HUES6 (cell line): ENCODE measurements at regions not wholly inside any gene's neighbourhood (a gene's known extent, or its start where the extent isn't known, plus 50 kb on each side); places are given as distances from the start of the nearest gene placed in this dataset.

Source experiments
- H3K27ac ChIP-seq: 2 replicates; pipeline ENCODE4 v1.7.0; 2013; ENCODE audit warnings: low read depth, mild to moderate bottlenecking, low read length, inconsistent platforms
- H3K27me3 ChIP-seq: 2 replicates; pipeline ENCODE4 v1.6.1; 2013; ENCODE audit warnings: low read length; ENCODE audit not compliant: control insufficient read depth, insufficient read depth
- H3K36me3 ChIP-seq: 2 replicates; pipeline ENCODE4 v1.6.1; 2013; ENCODE audit warnings: low read length; ENCODE audit not compliant: control insufficient read depth, insufficient read depth
- H3K4me1 ChIP-seq: 2 replicates; pipeline ENCODE4 v1.6.1; 2013; ENCODE audit warnings: low read length; ENCODE audit not compliant: control insufficient read depth, insufficient read depth
- H3K4me3 ChIP-seq: 2 replicates; pipeline ENCODE4 v1.5.1; 2013; ENCODE audit warnings: low read depth, low read length
- H3K9ac ChIP-seq: one replicate; pipeline ENCODE4 v1.6.1; 2013; ENCODE audit warnings: mild to moderate bottlenecking, low read length
- H3K9me3 ChIP-seq: 2 replicates; pipeline ENCODE4 v1.6.1; 2013; ENCODE audit warnings: low read depth, low read length; ENCODE audit not compliant: control insufficient read depth, insufficient read depth

DNA sequence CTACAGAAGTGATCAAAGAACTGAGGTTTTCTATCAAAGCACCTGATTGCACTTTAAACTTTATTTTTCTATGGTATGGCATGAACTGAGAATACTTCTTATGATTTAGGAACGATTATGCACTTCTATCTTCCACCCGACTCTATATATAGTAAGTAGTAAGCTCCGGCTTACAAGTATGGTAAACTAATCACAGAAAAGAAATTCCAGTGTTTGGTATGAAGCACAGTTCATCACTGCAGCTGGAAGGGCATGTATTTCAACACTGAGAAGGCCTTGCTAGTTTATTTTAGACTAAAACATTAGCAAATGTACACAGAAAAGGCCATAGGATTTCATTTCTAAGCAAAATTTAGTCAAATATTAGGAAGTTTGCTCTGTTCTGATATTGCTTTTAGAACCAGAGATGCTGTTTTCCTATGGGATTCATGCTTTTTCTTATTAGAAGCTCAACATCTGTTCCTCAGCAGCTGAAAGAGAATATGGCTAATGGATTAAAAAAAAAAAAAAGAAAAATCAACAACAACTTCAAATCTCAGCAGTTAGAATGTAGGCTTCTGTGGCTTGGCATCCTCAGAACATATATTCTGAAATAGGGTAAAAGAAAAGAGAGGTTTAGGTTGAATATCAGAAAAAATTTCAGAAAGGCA is 273.5 kb downstream of the C4orf33 start:
- no peaks in the 10 kb centered on the region for H3K4me1 ChIP-seq
- H3K9me3 ChIP-seq, result no peaks in the 10 kb centered on the region
- H3K36me3 ChIP-seq, result no peaks in the 10 kb centered on the region

DNA sequence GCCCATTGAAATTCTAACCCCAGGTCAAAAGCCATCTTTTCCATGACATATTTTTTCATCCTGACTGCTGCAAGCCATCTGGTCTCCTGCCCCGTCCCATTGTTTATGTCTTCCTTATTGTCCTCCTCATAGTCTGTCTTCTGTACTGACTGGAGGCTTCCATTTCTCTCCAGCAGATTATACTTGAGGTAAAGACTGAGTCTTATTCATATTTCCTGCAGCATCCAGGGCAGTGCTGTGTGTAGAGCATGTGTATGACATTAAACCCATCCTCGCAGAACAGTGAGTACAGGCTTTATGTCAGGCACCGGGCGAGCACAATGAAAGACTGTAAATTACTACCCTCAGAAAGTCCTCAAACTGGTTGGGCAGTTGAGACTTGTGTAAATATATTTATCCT is 275.1 kb downstream of the C4orf33 start:
- Histone ChIP-seq H3K27ac (no peak overlapping the region), H3K36me3 (no peaks in the 10 kb centered on the region), H3K4me3 (no peak overlapping the region), H3K9me3 (no peaks in the 10 kb centered on the region), H3K4me1 (no peaks in the 10 kb centered on the region), H3K27me3 (no peaks in the 10 kb centered on the region), H3K9ac (no peak overlapping the region)

More for the DNA sequence above, 273.5 kb downstream of the C4orf33 start:
- no peak overlapping the region for H3K4me3 ChIP-seq
- H3K27me3 ChIP-seq, result no peaks in the 10 kb centered on the region
- no peak overlapping the region for H3K27ac ChIP-seq
- H3K9ac ChIP-seq, result no peak overlapping the region

DNA sequence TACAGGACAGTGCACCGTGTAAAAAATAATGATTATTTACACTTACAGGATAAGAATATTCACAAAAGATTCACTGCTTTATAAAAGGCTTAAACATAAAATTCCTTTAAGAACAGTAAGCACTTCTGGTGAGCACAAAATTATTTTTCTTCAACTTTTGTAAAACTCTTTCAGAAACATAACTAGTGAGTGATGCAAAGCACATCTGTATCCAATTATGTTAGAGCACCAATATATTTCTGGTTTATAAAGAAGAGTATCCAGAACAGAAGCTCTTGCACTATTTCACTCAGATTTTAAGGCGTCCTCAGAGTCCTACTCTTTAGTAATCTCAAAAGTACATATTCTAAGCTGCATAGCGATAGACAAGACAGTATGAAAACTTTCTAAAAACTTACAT is 276.0 kb downstream of the C4orf33 start:
- H3K9ac ChIP-seq, result no peak overlapping the region
- H3K4me1 ChIP-seq, result no peaks in the 10 kb centered on the region
- no peaks in the 10 kb centered on the region for H3K36me3 ChIP-seq
- H3K4me3 ChIP-seq, result no peak overlapping the region
- no peaks in the 10 kb centered on the region for H3K9me3 ChIP-seq
- H3K27ac ChIP-seq, result no peak overlapping the region
- H3K27me3 ChIP-seq, result no peaks in the 10 kb centered on the region

DNA sequence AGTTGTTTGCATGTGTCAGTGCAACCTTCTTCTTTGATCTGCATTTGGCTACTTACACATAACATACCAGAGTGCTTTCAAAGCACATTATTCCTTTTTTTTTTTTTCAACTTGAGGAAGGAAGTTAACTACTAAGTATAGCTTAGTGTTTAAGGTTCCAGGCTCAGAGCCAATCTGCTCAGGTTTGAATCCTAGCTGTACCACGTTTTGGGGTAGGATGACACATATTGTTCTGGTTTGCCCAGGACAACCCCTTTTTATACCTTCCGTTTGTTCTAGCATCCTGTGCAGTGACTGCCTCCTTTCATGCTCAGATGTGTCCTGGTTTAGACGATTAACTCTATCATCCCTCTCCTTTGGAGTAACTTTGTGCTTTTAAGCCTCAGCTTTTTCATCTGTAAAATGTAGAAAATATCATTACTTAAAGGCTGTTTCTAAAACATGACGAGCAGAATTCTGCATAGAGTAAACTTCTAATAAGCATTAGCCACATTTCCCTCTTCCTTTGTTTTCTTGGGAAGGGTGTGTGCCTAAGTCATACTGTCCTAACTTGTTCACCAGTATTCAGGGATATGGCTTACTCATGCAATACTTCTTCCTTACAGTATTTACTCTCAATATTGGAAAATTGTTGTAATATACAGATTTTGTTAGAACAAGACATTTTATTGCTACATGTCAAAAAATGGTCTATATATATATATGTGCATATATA is 281.3 kb downstream of the C4orf33 start:
- Histone ChIP-seq H3K4me3 (no peak overlapping the region), H3K9ac (no peak overlapping the region), H3K27me3 (no peaks in the 10 kb centered on the region), H3K27ac (no peak overlapping the region), H3K9me3 (no peaks in the 10 kb centered on the region), H3K36me3 (no peaks in the 10 kb centered on the region), H3K4me1 (no peaks in the 10 kb centered on the region)

- H3K36me3 ChIP-seq, result no peaks in the 10 kb centered on the region
- no peaks in the 10 kb centered on the region for H3K9me3 ChIP-seq
- no peak overlapping the region for H3K27ac ChIP-seq
- H3K4me3 ChIP-seq, result no peak overlapping the region
- H3K27me3 ChIP-seq, result no peaks in the 10 kb centered on the region
- no peaks in the 10 kb centered on the region for H3K4me1 ChIP-seq
- no peak overlapping the region for H3K9ac ChIP-seq
Observed at GRCh38 chr4:129378364-129378763, 282.4 kb downstream of the C4orf33 start.

- Histone ChIP-seq H3K9me3 (no peaks in the 10 kb centered on the region), H3K36me3 (no peaks in the 10 kb centered on the region), H3K4me1 (no peaks in the 10 kb centered on the region), H3K27ac (no peak overlapping the region), H3K4me3 (no peak overlapping the region), H3K27me3 (no peaks in the 10 kb centered on the region), H3K9ac (no peak overlapping the region)
Observed at GRCh38 chr4:129379429-129379828, 283.5 kb downstream of the C4orf33 start.

DNA sequence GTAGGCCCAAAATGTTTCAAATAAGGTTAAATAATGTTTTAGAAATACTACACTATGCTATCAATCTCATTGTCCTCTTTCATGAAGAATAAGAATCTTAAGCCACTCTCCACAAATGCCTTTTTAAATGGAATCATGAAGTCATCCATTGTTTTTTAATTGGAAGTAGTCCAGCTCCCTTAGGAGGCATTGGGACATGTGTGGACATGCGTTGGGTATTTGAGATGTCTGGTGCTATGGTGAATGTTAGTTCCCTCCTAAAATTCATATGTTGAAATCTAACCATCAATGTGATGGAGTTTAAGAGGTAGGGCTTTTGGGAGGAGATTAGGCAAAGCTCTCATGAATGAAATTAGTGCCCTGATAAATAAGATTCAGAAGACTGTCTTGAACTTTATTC is 289.0 kb downstream of the C4orf33 start:
- Histone ChIP-seq H3K27me3 (no peaks in the 10 kb centered on the region), H3K36me3 (no peaks in the 10 kb centered on the region), H3K4me3 (no peak overlapping the region), H3K27ac (no peak overlapping the region), H3K4me1 (no peaks in the 10 kb centered on the region), H3K9ac (no peak overlapping the region), H3K9me3 (no peaks in the 10 kb centered on the region)

DNA sequence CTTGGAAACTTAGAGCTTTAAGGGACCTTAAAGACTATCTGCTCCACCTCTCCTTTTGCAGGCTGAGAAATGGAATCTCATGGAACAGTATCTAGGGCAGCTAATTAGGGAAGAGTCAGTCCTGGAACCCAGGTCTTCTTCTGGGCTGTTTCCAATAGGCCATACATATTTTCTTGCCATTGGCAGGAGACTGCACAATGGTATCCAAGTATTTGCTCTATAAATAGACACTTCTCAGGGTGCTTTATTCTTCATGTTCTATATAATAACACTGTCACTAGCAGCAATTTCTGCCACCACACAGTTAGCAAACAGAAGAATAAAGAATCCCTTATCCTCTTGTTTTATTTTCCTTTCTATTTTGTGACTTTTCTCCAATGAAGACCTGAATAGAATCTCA is 291.7 kb downstream of the C4orf33 start:
- Histone ChIP-seq H3K27me3 (no peaks in the 10 kb centered on the region), H3K9me3 (peaks cover 5% of the 10 kb centered on the region), H3K36me3 (no peaks in the 10 kb centered on the region), H3K9ac (no peak overlapping the region), H3K4me3 (no peak overlapping the region), H3K27ac (no peak overlapping the region), H3K4me1 (no peaks in the 10 kb centered on the region)

DNA sequence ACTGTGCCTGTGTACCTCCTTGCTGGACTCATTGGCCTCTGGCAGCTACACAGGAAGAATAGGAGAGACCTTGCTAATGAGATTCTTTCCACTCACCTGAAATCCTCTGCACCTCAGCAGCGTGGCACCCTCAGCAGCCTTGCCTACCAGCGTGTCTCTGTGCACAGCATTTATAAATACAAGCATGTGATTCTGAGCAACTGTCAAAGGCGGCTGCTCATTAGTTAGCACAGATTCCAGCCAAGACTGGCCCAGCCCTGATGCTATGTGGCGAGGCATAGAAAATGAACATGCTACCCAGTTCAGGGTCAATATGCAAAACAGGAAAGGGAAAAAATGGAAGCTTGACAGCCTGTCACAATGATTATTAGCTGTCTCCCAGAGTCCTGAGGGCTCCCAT is 298.0 kb downstream of the C4orf33 start:
- no peaks in the 10 kb centered on the region for H3K27me3 ChIP-seq
- no peak overlapping the region for H3K9ac ChIP-seq
- no peak overlapping the region for H3K4me3 ChIP-seq
- peaks cover 11% of the 10 kb centered on the region for H3K9me3 ChIP-seq
- H3K36me3 ChIP-seq, result no peaks in the 10 kb centered on the region
- no peaks in the 10 kb centered on the region for H3K4me1 ChIP-seq
- H3K27ac ChIP-seq, result no peak overlapping the region

DNA sequence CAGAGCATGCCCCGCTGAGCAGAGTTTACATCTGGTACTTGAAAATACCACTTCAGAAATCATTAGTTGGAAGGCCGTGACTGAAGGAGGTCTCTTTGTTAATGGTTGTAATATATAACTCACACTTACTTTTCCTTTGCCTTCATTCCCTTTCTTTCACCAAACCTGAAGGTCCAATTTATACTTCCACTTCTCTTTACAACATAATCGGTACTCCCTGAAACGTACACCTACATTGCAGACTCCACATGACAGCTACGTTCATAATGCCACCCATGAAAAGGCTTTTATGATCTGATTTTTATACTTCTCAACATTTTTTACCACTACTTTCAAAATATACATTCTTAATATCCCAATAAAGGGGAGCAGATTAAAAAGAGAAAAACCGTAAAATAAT is 298.7 kb downstream of the C4orf33 start:
- H3K4me3 ChIP-seq, result no peak overlapping the region
- H3K9me3 ChIP-seq, result peaks cover 11% of the 10 kb centered on the region
- no peak overlapping the region for H3K9ac ChIP-seq
- no peaks in the 10 kb centered on the region for H3K36me3 ChIP-seq
- H3K4me1 ChIP-seq, result no peaks in the 10 kb centered on the region
- H3K27me3 ChIP-seq, result no peaks in the 10 kb centered on the region
- no peak overlapping the region for H3K27ac ChIP-seq

DNA sequence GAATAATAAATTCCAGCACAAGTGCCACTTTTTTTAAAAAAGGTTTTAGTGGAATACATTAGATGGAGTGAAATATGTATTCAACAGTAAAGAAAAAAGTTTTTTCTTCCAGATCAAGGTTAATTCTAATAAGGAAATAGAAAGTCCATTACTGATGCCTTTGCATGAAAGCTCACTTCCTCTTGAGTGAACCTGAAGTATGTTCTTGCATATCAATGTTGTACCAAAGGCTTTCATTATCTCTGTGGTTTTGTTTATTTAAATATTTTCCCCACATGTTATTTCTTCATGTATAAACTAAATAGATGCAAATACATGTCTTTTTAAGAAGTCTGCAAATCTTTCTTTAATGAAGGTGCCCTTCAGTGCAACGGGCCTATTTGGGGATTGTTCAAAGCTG is 307.9 kb downstream of the C4orf33 start:
- H3K27me3 ChIP-seq, result no peaks in the 10 kb centered on the region
- H3K27ac ChIP-seq, result no peak overlapping the region
- H3K36me3 ChIP-seq, result no peaks in the 10 kb centered on the region

More for the DNA sequence above, 307.9 kb downstream of the C4orf33 start:
- Histone ChIP-seq H3K9ac (no peak overlapping the region), H3K4me3 (no peak overlapping the region), H3K9me3 (0 out of 2 replicates have a peak, but pooled peaks cover 2% of the 10 kb centered on the region), H3K4me1 (no peaks in the 10 kb centered on the region; the same call in 1 of the 2 replicates)
